ENCODE measurements at regions not wholly inside any gene's neighbourhood (a gene's known extent, or its start where the extent isn't known, plus 50 kb on each side); places are given as distances from the start of the nearest gene placed in this dataset.

GRCh38 chrX:131621650-131622049, 77.8 kb downstream of the OR13H1 start:
- H3K27ac Mint-ChIP-seq, result no peak overlapping the region
- Histone ChIP-seq H3K9me3 (ENCODE audit: control insufficient read depth, low read length) (no peaks in the 10 kb centered on the region), H3K4me3 (ENCODE audit: low read length) (no peak overlapping the region), H3K27me3 (ENCODE audit: control insufficient read depth, insufficient read depth, low read length, poor library complexity, severe bottlenecking) (no peaks in the 10 kb centered on the region), H3K27ac (ENCODE audit: low read depth, low read length) (no peak overlapping the region), H3K4me1 (ENCODE audit: control insufficient read depth, insufficient read depth, low read length) (no peaks in the 10 kb centered on the region), H3K36me3 (ENCODE audit: control insufficient read depth, insufficient read depth, low read length) (no peaks in the 10 kb centered on the region), H3K9ac (ENCODE audit: extremely low read depth, low read length, poor library complexity, severe bottlenecking) (no peak overlapping the region)
- WGBS, 2 experiments (ENCODE audit: insufficient coverage in 1 of 2, insufficient read length in 1 of 2), result 82% methylated on average over 1 of the region's 1 CpG; no CpG with 5 or more reads in 1 of the 2 experiments
- DNase-seq, result no peak
- no peak overlapping the region for H3K4me3 Mint-ChIP-seq
- TF ChIP-seq, protein P1, sequence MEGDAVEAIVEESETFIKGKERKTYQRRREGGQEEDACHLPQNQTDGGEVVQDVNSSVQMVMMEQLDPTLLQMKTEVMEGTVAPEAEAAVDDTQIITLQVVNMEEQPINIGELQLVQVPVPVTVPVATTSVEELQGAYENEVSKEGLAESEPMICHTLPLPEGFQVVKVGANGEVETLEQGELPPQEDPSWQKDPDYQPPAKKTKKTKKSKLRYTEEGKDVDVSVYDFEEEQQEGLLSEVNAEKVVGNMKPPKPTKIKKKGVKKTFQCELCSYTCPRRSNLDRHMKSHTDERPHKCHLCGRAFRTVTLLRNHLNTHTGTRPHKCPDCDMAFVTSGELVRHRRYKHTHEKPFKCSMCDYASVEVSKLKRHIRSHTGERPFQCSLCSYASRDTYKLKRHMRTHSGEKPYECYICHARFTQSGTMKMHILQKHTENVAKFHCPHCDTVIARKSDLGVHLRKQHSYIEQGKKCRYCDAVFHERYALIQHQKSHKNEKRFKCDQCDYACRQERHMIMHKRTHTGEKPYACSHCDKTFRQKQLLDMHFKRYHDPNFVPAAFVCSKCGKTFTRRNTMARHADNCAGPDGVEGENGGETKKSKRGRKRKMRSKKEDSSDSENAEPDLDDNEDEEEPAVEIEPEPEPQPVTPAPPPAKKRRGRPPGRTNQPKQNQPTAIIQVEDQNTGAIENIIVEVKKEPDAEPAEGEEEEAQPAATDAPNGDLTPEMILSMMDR (conservative IDR thresholded peaks at IDR 0.05), result no peak
- no peaks in the 10 kb centered on the region for H3K27me3 Mint-ChIP-seq (ENCODE audit: insufficient read depth)
- H3K36me3 Mint-ChIP-seq (ENCODE audit: low read depth), result no peaks in the 10 kb centered on the region
- no peaks in the 10 kb centered on the region for H3K9me3 Mint-ChIP-seq
- H3K4me1 Mint-ChIP-seq, result no peaks in the 10 kb centered on the region

GRCh38 chrX:131626681-131627296, 82.9 kb downstream of the OR13H1 start:
- no peak overlapping the region for H3K4me3 Mint-ChIP-seq
- H3K36me3 ChIP-seq (ENCODE audit: control insufficient read depth, insufficient read depth, low read length), result no peaks in the 10 kb centered on the region
- no peaks in the 10 kb centered on the region for H3K4me1 Mint-ChIP-seq
- no peak overlapping the region for H3K27ac Mint-ChIP-seq
- H3K4me3 ChIP-seq (ENCODE audit: low read length), result no peak overlapping the region
- H3K4me1 ChIP-seq (ENCODE audit: control insufficient read depth, insufficient read depth, low read length), result no peaks in the 10 kb centered on the region
- peaks cover 8% of the 10 kb centered on the region for H3K27me3 Mint-ChIP-seq (ENCODE audit: insufficient read depth)
- H3K9ac ChIP-seq (ENCODE audit: extremely low read depth, low read length, poor library complexity, severe bottlenecking), result no peak overlapping the region
- H3K9me3 ChIP-seq (ENCODE audit: control insufficient read depth, low read length), result no peaks in the 10 kb centered on the region
- no peaks in the 10 kb centered on the region for H3K9me3 Mint-ChIP-seq
- no peaks in the 10 kb centered on the region for H3K27me3 ChIP-seq (ENCODE audit: control insufficient read depth, insufficient read depth, low read length, poor library complexity, severe bottlenecking)
- DNase-seq, result peak; percentile 38
- no peak overlapping the region for H3K27ac ChIP-seq (ENCODE audit: low read depth, low read length)
- no peaks in the 10 kb centered on the region for H3K36me3 Mint-ChIP-seq (ENCODE audit: low read depth)
- WGBS, 2 experiments (ENCODE audit: insufficient coverage in 1 of 2, insufficient read length in 1 of 2), result 44% methylated on average over 3 of the region's 3 CpGs; no CpG with 5 or more reads in 1 of the 2 experiments
- TF ChIP-seq, protein P1 (conservative IDR thresholded peaks at IDR 0.05), result peak; percentile 79

DNA sequence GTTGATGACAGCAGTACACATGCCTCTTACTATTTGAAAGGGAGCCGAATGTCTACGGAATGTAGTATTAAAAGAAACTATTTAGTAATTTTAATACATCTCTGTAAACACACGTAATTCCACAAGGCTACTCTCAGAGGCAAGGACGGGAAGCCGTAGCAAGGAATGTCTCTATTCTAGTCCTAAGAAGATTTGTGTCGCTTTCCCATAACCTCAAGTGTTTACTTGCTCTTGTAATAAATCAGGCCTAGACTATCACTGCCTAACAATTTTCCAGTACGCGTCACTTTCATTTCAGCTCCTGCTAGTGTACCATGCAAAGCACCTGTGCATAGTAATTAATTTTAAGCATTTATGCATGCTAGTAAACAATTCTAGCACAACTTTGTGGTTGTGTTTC, 86.7 kb downstream of the OR13H1 start:
- 99 to 100% methylated on average over 4 to 6 of the region's 8 CpGs for WGBS, 2 experiments (ENCODE audit: insufficient coverage in 1 of 2, insufficient read length in 1 of 2)
- TF ChIP-seq, protein P1 (conservative IDR thresholded peaks at IDR 0.05), result no peak
- no peak overlapping the region for H3K4me3 ChIP-seq (ENCODE audit: low read length)
- H3K9me3 ChIP-seq (ENCODE audit: control insufficient read depth, low read length), result no peaks in the 10 kb centered on the region
- H3K9ac ChIP-seq (ENCODE audit: extremely low read depth, low read length, poor library complexity, severe bottlenecking), result no peak overlapping the region
- no peaks in the 10 kb centered on the region for H3K27me3 ChIP-seq (ENCODE audit: control insufficient read depth, insufficient read depth, low read length, poor library complexity, severe bottlenecking)
- Mint-ChIP-seq H3K27me3 (ENCODE audit: insufficient read depth) (peaks cover 11% of the 10 kb centered on the region), H3K36me3 (ENCODE audit: low read depth) (no peaks in the 10 kb centered on the region), H3K9me3 (no peaks in the 10 kb centered on the region), H3K27ac (no peak overlapping the region), H3K4me3 (no peak overlapping the region), H3K4me1 (no peaks in the 10 kb centered on the region)
- DNase-seq, result no peak
- no peaks in the 10 kb centered on the region for H3K36me3 ChIP-seq (ENCODE audit: control insufficient read depth, insufficient read depth, low read length)
- H3K4me1 ChIP-seq (ENCODE audit: control insufficient read depth, insufficient read depth, low read length), result no peaks in the 10 kb centered on the region
- no peak overlapping the region for H3K27ac ChIP-seq (ENCODE audit: low read depth, low read length)
